ENCODE measurements at regions not wholly inside any gene's neighbourhood (a gene's known extent, or its start where the extent isn't known, plus 50 kb on each side); places are given as distances from the start of the nearest gene placed in this dataset.

DNA sequence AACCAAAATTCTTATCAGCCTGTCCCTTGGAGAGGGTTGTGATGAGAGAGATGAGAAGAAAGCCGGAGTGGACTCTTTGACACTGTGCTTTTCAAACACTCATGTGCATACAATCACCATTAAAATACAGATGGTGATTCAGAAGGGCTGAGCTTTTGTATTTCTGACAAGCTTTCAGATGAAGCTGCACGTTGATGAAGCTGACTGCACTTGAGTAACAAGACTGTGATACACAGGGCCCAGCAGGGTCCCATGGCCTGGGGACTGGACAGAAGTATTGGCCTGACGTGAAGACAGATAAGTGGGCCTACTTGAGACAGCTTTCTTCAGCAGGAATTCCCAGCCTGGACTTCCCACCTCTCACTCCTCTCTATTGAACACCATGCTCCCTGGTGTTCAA, 258.2 kb downstream of the CHRM3 start:
- DNase-seq (no peak), ATAC-seq (ENCODE audit: low read depth) (no peak)
- Histone ChIP-seq H3K9ac (ENCODE audit: low read depth, low read length) (no peak overlapping the region), H2BK5ac (ENCODE audit: low read depth, low read length, poor library complexity, severe bottlenecking) (no peak overlapping the region), H2AFZ (replicated peaks; ENCODE audit: low read length, poor library complexity) (no peak overlapping the region), H3K36me3 (ENCODE audit: control insufficient read depth, insufficient read depth, low read length) (no peaks in the 10 kb centered on the region), H2BK20ac (ENCODE audit: low read depth, low read length) (no peak overlapping the region), H3K27ac (ENCODE audit: insufficient read depth, low read length) (no peak overlapping the region), H3K4ac (ENCODE audit: low read depth, low read length) (no peak overlapping the region), H2AK5ac (ENCODE audit: low read depth, low read length) (no peak overlapping the region), H3K14ac (replicated peaks; ENCODE audit: low read depth, low read length) (no peak overlapping the region), H2BK15ac (ENCODE audit: low read depth, low read length) (no peak overlapping the region), H3K18ac (ENCODE audit: low read depth, low read length) (no peak overlapping the region), H3K79me1 (ENCODE audit: low read depth in 1 of 2, low read length in 2 of 2) (no peaks in the 10 kb centered on the region), H3K27me3 (ENCODE audit: control insufficient read depth, insufficient read depth, low read length) (no peaks in the 10 kb centered on the region), H2AK9ac (replicated peaks; ENCODE audit: low read depth, low read length, poor library complexity) (no peak overlapping the region), H3K9me1 (ENCODE audit: insufficient read depth, low read length) (no peaks in the 10 kb centered on the region), H3K56ac (ENCODE audit: extremely low read depth, insufficient read depth, low read length) (no peak overlapping the region), H4K20me1 (ENCODE audit: insufficient read depth, low read length) (no peaks in the 10 kb centered on the region), H3K4me2 (ENCODE audit: low read depth, low read length) (no peak overlapping the region), H3K9me3 (ENCODE audit: control insufficient read depth, insufficient read depth, low read length) (peaks cover 17% of the 10 kb centered on the region), H3K4me1 (ENCODE audit: control insufficient read depth, insufficient read depth, low read length) (no peaks in the 10 kb centered on the region), H4K5ac (ENCODE audit: low read depth, low read length) (no peak overlapping the region), H4K8ac (ENCODE audit: low read depth in 2 of 2, low read length in 2 of 2) (no peak overlapping the region), H3K4me3 (ENCODE audit: insufficient read depth, low read depth, low read length) (no peak overlapping the region), H4K91ac (ENCODE audit: insufficient read depth, low read depth, low read length) (no peak overlapping the region), H3K23ac (ENCODE audit: low read depth, low read length) (no peak overlapping the region), H2BK120ac (ENCODE audit: low read depth, low read length) (no peak overlapping the region)
- POLR2A ChIA-PET (ENCODE audit: unreplicated experiment) = no interaction called here
- in situ Hi-C loops (cut with MboI; ENCODE audit: low sequenced_read_pairs) (no loop called here), intact Hi-C loops (cut with micrococcal nuclease) (no loop called here), dilution Hi-C loops (cut with HindIII; ENCODE audit: low sequenced_read_pairs, unreplicated experiment) (no loop called here)
- CTCF ChIA-PET = no interaction called here
- BruUV-seq (replicated peaks) = no TSS peak
- TF ChIP-seq, protein P1, sequence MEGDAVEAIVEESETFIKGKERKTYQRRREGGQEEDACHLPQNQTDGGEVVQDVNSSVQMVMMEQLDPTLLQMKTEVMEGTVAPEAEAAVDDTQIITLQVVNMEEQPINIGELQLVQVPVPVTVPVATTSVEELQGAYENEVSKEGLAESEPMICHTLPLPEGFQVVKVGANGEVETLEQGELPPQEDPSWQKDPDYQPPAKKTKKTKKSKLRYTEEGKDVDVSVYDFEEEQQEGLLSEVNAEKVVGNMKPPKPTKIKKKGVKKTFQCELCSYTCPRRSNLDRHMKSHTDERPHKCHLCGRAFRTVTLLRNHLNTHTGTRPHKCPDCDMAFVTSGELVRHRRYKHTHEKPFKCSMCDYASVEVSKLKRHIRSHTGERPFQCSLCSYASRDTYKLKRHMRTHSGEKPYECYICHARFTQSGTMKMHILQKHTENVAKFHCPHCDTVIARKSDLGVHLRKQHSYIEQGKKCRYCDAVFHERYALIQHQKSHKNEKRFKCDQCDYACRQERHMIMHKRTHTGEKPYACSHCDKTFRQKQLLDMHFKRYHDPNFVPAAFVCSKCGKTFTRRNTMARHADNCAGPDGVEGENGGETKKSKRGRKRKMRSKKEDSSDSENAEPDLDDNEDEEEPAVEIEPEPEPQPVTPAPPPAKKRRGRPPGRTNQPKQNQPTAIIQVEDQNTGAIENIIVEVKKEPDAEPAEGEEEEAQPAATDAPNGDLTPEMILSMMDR (conservative IDR thresholded peaks at IDR 0.05; ENCODE audit: low read depth, low read length) = no peak
- no peak for TF ChIP-seq NFE2L2 (IDR thresholded peaks at IDR 0.05; ENCODE audit: low read depth, low read length)
- TF ChIP-seq, protein P2, sequence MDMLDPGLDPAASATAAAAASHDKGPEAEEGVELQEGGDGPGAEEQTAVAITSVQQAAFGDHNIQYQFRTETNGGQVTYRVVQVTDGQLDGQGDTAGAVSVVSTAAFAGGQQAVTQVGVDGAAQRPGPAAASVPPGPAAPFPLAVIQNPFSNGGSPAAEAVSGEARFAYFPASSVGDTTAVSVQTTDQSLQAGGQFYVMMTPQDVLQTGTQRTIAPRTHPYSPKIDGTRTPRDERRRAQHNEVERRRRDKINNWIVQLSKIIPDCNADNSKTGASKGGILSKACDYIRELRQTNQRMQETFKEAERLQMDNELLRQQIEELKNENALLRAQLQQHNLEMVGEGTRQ (IDR thresholded peaks at IDR 0.05; ENCODE audit: low read depth, low read length) = no peak
- no peak for TF ChIP-seq RCOR1 (IDR thresholded peaks at IDR 0.05; ENCODE audit: insufficient replicate concordance, low read length)
- TF ChIP-seq MAZ (IDR thresholded peaks at IDR 0.05; ENCODE audit: borderline replicate concordance, low read depth, low read length) = no peak
- TF ChIP-seq SMC3 (IDR thresholded peaks at IDR 0.05; ENCODE audit: low read depth, low read length) = no peak
- no peak for TF ChIP-seq FOS (IDR thresholded peaks at IDR 0.05; ENCODE audit: low read depth, low read length)
- TF ChIP-seq RAD21 (IDR thresholded peaks at IDR 0.05; ENCODE audit: low read length) = no peak
- no peak for TF ChIP-seq BHLHE40 (IDR thresholded peaks at IDR 0.05; ENCODE audit: low read depth, low read length)
- TF ChIP-seq RFX5 (IDR thresholded peaks at IDR 0.05; ENCODE audit: low read depth, low read length) = no peak
- no peak for TF ChIP-seq CEBPB (IDR thresholded peaks at IDR 0.05; ENCODE audit: low read depth, low read length)
- no CpG with 5 or more reads among the region's 3 CpGs for WGBS, 2 experiments (ENCODE audit: extremely low coverage in 2 of 2, insufficient read length in 1 of 2)

All from IMR-90 (cell line).